ENCODE measurements at regions not wholly inside any gene's neighbourhood (a gene's known extent, or its start where the extent isn't known, plus 50 kb on each side); places are given as distances from the start of the nearest gene placed in this dataset.

DNA sequence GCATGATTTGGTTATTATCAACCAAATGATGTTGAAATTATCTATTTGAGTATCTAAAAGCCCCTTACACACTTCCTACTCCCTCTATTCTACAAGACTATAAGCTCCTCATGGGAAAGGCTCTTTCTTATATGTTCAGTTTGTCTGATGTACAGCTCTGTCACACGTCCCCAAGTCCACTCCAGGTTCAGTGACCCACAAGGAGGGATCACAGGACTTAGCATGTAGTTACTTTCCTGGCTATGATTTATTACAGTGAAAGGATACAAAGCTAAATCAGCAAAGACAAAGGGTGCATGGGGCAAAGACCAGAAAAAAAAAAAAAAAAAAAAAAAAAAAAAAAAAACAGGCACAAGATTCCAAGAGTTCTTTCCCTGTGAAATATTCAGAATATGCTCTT lies 125.6 kb upstream of the TMEM106B start:
- no peak for DNase-seq

DNA sequence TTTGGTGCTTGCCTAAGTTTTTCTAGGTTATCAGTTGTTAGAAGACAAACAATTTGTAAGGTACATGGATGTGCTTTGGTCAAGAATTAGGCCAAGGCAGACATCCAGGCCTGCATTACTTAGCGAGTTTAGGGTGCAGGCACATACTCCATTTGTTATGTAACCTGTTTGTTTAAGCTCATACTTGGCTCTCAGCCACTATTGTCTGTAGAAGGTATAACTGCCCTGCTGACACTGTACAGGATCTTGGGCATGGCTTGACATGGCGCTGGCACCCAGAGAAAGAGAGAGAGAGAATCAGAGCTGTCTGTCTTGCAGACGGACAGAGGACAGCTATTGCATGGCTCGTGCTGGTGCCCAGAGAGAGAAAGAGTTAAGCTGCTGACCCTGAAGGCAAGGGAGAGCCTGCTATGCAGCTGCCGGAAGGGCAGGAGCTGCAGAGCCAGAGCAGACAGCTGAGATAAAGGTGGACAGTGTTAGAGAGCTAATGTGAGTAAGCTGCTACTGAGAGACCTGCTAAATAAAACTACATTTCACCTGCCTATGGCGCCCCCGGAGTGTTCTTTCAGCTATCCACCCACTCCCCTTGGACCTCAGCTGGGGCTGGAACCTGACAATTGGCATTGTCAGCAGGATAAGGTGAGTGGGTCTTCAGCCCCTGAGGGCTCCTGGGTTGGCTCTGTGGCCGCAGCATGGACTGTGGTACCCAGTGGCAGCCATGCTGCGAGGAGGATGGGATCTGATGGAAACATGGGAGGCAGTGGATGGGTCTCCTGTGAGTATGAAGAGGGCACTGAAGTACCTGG lies 120.9 kb upstream of the TMEM106B start:
- DNase-seq: no peak

DNA sequence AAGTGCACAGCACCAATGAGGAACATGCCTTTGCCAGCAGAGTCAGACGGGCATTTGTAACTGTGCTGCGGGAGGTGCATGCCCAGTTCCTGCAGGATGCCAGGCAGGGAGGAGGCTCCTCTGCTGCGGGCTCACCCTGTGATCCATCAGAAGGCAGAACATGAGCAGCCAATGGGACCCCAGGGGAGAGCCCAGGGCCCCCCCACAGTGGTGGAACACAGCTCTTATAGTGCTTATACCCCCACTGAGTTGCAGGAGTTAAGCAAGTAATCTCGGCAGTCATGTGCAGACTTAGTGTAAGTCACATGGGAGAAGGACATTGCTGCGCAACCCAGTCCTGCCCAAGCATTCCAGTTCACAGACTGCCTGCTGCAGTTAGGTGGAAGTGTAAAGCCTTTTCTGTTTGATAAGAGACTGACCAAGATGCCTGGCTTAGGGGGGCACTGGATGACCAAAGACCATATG lies 120.3 kb upstream of the TMEM106B start:
- no peak for DNase-seq

DNA sequence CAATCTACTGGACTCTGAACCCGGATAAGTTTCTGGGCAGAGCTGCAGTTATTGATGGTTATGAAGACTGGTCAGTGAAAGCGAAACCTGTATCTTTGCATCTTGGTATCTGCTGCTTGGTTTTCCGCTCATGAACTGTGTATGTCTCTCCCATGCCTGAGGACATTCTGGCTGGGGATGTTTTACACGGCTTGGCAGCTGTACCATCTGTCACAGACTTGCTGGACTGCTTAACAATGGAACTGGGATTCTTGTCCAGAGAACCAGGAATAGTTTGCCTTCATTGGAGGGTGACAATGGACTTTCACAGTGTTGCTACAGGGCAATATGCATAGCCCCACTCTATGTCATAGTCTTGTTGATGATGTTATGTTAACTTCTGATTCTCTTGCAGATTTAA lies 119.9 kb upstream of the TMEM106B start:
- no peak for DNase-seq

DNA sequence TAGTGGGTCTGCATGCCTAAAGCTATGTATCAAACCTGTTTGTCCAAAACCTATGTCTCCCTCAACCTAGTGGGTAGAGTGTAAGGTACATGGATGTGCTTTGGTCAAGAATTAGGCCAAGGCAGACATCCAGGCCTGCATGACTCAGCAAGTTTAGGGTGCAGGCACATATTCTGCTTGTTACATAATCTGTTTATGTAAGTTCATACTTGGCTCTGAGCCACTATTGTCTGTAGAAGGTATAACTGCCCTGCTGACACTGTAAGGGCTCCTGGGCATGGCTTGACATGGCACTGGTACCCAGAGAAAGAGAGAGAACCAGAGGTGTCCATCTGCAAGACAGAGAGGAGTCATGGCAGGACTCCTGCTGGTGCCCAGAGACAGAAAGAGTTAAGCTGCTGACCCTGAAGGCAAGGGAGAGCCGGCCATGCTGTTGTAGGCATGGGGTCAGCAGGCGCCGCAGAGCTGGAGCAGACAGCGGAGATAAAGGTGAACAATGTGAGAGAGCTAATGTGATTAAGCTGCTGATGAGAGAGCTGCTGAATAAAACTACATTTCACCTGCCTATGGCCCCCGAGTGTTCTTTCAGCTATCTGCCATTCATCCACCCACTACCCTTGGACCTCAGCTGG lies 118.5 kb upstream of the TMEM106B start:
- no peak for DNase-seq

DNA sequence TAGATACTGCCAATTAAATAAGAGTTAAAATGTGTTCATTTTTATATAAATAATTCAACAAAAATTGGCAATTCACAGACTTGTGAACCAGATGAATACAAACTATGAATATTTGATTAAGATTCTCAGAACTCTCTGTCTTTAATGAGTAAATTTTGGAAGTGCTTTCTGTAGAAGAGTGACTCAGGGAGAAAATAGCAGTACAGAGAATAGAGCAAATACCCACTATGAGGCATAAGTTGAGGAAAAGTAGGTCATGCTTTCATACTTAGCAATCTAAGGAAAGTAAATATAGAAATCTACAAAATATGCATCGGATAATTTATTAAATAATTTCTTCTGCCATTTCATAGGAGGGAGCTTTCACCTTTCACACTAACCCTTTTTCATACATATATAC lies 117.7 kb upstream of the TMEM106B start:
- no peak for DNase-seq

DNA sequence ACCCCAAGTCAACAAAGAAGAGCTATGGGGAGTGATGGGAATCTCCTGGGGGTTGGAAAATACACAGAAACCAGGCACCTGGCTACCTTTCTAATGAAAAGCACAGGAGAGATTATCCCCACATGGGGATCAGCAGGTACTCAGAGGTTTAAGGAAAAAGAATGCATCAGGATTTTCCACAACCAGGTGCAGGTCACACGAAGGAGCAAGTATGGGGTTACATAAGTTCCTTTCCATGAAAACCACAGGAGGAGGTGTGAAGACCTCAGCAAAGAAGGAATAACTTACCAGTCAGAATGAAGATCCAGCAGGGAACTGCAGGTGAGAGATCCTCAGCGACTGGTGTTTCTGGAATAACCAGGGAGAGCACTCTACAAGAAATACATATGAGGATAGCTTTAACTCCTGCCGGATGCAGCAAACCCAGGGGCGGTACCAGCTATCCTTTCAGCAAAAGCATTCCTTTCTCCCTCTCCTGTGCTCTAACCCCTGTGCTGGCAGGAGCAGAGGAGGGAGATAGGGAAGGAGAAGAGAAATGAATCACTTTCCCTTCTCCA lies 116.7 kb upstream of the TMEM106B start:
- DNase-seq: no peak

DNA sequence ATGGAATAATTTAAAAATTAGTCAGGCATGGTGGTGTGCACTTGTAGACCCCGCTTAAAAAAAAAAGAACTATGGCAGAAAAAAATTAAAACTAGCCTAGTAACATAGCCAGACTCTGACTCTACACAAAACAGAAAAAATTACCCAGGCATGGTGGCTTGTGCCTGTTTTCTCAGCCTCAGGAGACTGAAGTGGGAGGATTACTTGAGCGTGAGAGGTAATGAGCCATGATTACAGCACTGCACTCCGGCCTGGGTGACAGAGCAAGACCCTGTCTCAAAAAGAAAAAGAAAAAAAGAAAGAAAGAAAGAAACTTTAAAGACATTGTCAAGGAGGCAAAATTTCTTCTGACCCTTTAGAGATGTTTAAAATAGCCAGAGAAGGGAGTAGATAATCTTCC lies 109.0 kb upstream of the TMEM106B start:
- DNase-seq: no peak

DNA sequence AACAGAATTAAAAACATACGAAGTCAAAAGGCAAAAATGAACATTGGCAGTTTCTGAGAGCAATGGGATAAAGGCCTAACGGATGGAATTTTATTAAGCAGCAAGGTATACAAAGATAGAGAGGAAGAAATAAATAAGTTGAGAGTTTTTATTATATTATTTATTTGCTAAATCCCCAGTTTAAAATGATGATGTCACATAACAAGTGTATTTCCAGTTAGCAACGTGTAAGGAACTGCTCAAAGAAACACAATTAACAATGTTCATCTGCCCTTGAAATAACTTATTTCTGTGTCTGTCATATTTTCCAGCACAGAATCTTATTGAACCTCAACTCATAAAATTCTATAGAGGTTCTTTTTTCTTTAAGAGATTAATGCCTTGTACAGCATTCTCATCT lies 108.6 kb upstream of the TMEM106B start:
- no peak for DNase-seq

DNA sequence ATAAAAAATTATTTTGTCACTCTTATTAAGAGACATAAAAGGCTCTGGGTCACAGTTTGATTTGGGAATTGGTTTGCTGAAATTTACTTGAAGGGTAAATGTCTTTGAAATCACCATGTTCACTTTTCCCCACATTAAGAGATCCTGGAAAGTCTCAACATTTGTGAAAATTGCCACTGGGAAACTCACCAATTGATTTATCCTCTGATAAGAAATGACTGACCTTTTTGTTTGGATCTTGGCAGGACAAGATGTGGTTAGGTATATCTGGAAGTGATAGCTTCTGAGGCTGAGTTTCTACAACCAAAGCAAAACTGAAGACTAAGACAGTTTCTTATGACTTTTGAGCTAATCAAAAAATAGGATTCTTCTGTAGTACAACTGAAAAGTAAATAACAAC lies 107.1 kb upstream of the TMEM106B start:
- DNase-seq: no peak

DNA sequence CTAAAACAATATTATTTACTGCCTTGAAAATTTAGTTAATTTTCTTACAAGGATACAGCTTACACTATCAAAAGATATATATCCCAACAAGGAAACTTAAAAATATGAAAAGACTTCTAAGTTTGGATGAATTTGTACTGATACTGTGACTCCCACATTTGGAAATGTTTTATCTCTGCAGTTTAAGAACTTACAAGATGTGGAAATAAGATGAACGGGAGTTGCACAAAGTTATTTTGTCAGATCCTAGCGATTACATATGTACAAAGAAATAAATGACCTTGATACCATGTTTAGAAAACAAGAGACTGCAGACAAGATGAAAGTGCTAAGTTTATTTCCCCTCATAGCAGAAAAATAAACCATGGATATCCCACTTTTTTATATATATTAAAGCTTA lies 103.7 kb upstream of the TMEM106B start:
- no peak for DNase-seq

DNA sequence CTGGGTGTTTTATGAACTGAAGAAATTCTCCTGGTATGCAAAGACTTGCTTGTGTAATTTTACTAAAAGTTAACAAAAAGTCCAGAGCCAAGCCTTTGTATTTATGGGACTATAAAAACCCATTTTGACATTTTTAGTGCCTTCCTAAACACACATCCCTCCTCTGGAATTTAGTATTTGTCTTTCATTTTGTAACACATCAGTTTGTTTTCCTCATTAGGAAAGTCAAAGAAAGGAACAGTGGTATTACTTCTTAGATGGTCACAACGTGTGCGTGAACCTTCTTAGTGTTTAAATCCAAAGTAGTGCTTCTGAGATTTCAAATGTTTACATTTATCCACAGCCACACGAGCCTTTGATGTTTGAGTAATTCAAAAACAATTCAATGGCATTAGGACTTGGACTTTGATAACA lies 103.2 kb upstream of the TMEM106B start:
- DNase-seq: no peak

DNA sequence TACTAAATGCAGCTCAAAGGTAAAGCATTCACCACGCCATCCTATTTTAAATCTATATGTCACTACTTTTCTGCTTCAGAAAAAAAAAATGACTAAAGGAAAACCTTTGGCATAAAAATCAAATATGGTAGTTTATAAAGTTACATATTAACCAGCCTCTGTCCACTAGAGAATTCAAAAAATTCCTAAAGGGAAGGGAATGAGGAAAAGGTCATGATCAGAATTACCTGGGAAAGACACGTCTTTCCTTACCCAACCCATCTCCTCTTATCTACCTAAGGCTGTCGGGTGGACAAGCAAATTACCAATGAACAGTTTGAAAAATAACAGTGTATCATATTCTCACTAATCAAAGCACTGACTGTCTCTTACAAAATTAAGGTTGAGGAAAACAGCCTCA lies 100.7 kb upstream of the TMEM106B start:
- no peak for DNase-seq

DNA sequence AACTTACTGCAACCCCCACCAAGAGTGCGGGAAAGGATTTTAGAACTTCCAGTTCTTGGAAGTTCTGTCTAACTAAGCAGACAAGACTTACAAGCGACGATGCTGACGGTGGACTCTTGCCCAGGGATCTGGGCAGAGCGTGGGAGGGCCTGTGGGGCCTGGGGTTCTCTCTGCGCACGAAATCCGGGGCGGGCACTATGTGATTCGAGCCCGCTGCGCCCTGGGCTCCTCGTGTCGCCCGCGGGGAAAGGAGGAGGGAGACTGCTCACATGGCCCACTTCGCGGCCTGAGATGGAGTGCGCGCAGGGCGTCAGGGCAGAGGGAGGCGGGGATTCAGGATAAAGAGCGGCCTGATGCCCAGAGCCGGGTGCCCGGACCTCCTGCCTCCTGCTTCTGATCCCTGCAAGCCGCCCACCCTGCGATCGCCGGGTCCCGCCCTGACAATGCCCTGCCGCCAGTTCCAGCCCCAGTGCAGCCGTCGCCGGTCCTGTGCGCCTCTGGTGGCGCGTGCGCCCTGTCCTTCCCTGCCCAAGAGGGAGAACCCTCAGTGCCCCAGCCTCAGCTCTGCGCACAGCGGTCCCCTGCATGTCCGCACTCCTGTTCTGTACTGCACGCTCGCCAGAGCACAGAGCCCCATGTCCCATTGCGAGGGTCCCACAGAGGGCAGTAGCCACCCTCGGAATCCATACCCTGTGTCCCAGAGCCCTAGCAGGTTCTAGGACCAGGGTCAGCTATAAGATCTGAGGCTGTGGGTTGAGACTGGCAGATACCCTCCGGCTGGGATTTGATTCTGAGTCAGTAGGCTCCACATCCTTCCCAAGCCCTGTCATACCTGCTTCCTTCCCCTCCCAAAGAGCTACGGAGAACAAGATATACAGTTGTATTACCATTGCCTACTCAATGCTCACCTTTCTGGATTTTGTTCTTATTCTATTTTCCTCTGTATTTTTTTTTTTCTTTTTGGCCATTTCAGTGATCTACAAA lies 99.4 kb upstream of the TMEM106B start:
- no peak for DNase-seq

DNA sequence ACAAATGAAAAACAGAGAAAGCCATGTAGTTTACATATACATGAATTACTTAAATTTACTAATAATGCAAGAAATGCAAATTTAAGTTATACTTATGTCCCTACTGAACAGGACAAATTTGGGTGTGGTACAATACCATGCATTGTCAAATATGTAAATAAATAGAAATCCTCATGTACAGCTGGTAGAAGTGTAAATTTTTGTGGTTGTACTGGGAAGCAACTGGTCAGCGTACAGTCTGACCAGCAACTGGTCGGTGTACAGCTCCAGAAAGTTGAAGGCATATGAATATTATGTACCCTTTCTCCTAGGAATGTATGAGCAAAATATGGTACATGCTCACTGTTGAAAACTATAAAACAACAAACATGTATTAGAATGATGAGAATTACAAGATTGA lies 93.9 kb upstream of the TMEM106B start:
- no peak for DNase-seq

DNA sequence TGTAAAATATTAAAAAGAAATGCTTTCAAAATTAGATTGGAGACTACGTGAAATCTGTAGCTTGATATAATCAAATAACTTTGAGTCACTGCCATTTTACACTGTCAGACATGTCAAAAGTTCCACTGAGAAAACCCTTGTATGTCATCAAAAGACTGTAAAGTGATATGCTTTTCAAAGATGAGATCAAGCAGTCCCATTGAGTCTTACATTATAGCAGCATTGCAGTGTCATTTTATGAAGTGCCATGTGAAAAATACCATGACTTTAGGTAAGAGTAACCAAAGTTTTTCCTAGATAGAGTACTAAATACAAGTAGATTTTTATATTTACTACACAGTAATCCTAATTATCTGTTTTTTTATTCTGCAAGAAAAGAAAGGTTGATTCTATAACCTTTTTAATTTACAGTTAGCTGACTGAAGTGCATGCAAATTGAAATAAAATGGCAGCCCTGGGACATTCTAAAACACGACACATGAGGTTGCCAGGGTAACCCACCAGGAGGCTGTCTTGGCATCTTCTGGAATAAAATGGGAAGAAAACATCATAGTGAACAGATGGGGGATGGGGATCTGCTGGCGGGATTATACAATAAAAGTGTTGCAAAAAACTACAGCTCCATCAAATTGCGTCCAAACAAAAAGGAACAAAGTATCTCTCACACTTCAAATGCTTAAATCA lies 91.3 kb upstream of the TMEM106B start:
- DNase-seq: no peak

DNA sequence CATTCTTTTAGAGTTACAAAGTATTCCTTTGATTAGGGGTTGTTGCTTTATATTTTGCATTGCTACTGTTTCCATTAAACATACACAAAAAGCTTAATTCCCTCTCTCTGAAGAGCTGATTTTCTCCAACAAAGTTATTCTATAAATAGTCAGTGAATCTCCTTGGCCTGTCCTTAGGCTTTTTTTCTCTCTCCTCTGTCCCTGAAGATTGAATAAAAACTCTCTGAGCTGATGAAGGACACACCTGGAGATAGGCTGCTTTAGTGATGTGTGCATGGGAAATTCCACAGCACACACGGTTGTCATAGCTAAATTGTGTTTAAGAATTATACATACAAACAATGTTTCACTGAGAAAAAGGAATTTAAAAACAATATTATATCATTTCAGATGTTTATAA lies 90.5 kb upstream of the TMEM106B start:
- DNase-seq: no peak

DNA sequence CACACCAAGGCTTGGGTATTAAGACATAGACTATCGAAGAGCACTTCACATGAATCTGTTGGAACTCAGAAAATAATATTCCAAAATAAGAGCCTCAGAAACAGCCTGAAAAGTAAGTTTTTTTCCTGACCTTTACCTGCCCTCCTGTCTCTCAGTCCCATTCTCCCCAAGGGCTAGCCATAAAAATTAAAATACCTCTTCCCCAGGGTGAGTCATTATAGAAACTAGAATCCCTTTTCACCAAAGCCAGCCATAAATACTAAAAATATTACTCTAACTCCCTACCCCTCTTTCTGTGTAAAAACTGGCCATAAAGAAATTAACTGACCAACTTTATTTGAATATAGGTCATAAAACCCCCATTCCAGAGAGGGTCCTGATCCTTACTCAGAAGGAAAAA lies 87.9 kb upstream of the TMEM106B start:
- no peak for DNase-seq

DNA sequence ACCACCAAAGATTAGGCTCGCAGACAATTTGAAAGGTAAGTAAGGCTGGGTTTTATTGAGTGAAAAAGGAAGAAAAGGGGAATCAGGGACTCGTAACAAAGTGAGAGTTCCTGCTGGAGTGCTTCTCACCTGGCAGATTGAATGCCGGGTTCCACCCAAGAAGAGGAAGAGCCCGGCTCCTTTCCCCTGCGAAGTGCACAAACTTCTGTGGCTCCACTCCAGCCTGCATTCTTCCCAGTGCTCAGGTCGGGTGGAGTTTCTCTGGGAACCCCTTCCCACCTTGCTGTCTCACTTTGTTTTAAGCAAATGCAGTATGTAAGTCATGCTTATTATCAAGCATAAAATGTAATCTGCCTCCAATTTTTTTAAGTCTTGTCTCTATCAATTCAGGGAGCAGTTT lies 87.1 kb upstream of the TMEM106B start:
- DNase-seq: no peak

DNA sequence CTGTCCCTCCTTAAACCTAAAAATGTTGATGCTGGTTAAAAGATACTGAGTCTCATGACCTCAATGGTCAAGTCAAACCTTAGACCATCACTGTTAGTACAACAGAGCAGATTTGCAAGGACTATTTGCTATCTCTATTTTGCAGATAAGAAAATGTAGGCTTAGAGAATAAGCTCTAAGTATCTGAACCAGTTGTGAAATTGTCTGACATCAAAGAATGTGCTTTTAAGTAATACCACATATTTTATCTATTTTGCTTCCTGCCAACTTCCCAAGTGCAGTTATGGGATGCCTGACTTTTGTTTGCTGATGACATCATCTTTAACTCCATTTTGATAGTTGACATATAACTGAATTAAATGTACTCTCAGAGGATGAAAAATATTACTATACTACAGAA lies 83.6 kb upstream of the TMEM106B start:
- no peak for DNase-seq

DNA sequence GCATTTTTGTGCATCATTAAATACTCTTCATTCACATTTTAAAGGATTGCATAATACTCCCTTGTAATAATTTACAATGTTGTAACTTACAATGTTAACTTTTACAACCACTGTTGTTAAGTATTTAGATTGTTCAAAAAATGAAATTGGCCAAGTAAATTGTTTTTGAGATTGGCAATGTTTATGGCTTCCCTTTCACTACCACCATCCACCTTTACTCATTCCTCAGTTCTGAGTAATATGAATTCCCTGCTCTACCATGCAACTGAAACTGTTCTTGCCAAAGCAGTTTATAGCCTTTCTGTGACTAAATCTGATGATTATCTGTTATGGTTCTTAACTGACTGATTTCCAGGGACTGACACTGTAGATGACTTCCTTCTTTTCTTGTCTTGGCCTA lies 80.5 kb upstream of the TMEM106B start:
- DNase-seq: no peak

DNA sequence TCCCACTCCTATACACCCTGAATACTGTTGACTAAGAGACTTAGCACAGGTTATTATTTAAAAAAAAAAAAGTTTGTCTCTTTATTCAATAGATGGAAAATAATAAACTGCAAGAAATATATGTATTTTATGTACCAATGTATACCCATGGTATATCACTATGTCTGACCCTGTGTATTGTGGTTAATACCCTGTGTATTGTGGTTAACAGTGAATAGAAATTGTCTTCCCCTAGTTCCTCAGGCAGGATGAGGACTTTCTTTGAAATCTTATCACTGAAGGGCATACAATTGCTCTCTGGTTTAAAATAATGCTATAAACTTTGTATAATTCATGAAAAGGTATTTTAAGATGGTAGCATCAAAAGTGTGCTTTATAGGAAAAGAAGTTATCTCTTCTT lies 80.0 kb upstream of the TMEM106B start:
- no peak for DNase-seq

DNA sequence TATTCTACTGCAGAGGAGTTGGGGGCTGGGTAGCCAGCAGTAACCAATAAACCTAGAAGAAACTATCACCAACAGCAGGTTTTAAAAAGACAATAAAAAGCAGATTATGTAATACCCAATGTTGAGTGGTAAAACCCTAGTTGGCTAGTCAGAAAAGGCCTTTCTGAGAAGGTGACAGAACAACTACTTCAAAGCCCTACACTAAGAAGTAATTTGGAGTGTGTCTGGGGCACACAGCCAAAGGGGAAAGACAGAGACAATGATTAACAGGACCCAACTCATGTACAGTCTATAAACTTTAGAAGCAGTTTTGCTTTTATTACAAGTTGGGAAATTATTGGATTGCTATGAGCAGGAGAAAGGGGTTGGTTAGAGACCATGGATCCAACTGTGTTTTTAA lies 77.2 kb upstream of the TMEM106B start:
- DNase-seq: no peak
